Mesenchymal stem cell (in vitro differentiated cells and primary cell): ENCODE measurements at regions not wholly inside any gene's neighbourhood (a gene's known extent, or its start where the extent isn't known, plus 50 kb on each side); places are given as distances from the start of the nearest gene placed in this dataset.

Experiments
- DNase-seq: peaks from one replicate; pipeline ENCODE4 v3.0.0-alpha.2; 2013
- H2AFZ ChIP-seq: one replicate; pipeline ENCODE4 v1.6.1; 2013; ENCODE audit warnings: low read depth, mild to moderate bottlenecking, control low read depth, inconsistent platforms, low read length, moderate library complexity
- H2AK5ac ChIP-seq: 2 replicates; pipeline ENCODE4 v1.6.1; 2013; ENCODE audit warnings: low read length, moderate library complexity, mild to moderate bottlenecking, inconsistent platforms; ENCODE audit not compliant: severe bottlenecking
- H2BK120ac ChIP-seq: one replicate; pipeline ENCODE4 v1.6.1; 2013; ENCODE audit warnings: low read depth, mild to moderate bottlenecking, inconsistent platforms, low read length, moderate library complexity
- H2BK12ac ChIP-seq, 2 experiments: one replicate each; pipeline ENCODE4 v1.6.1; 2013; ENCODE audit warnings: inconsistent platforms in 2 of 2, low read length in 2 of 2, mild to moderate bottlenecking in 2 of 2, moderate library complexity in 2 of 2, control low read depth in 1 of 2
- H2BK15ac ChIP-seq: one replicate; pipeline ENCODE4 v1.6.1; 2013; ENCODE audit warnings: mild to moderate bottlenecking, low read depth, inconsistent platforms; ENCODE audit not compliant: poor library complexity, severe bottlenecking
- H2BK5ac ChIP-seq: 2 replicates; pipeline ENCODE4 v1.6.1; 2013; ENCODE audit warnings: low read depth, mild to moderate bottlenecking, low read length, control low read depth, inconsistent platforms; ENCODE audit not compliant: poor library complexity, severe bottlenecking
- H3K14ac ChIP-seq, 2 experiments: one replicate each; pipeline ENCODE4 v1.6.1; 2013; ENCODE audit warnings: inconsistent platforms in 2 of 2, low read length in 2 of 2, control low read depth in 1 of 2, mild to moderate bottlenecking in 1 of 2, moderate library complexity in 1 of 2
- H3K18ac ChIP-seq, 2 experiments: one replicate each; pipeline ENCODE4 v1.6.1; 2013; ENCODE audit warnings: inconsistent platforms in 2 of 2, low read length in 2 of 2, control low read depth in 1 of 2, low read depth in 1 of 2, mild to moderate bottlenecking in 1 of 2
- H3K23ac ChIP-seq, 2 experiments: one replicate each; pipeline ENCODE4 v1.6.1; 2013; ENCODE audit warnings: inconsistent platforms in 2 of 2, low read length in 2 of 2, mild to moderate bottlenecking in 2 of 2, moderate library complexity in 2 of 2, control low read depth in 1 of 2
- H3K27ac ChIP-seq: 2 replicates; pipeline ENCODE4 v1.5.1; 2013; ENCODE audit warnings: mild to moderate bottlenecking, moderate library complexity, low read length, control low read depth, inconsistent platforms; ENCODE audit not compliant: poor library complexity, severe bottlenecking
- H3K27me3 ChIP-seq, 2 experiments: 2 replicates each; pipeline versions ENCODE4 v1.6.1 to v1.7.0; 2013; ENCODE audit warnings: low read length in 2 of 2, mild to moderate bottlenecking in 2 of 2, moderate library complexity in 2 of 2, control low read depth in 1 of 2, inconsistent platforms in 1 of 2; ENCODE audit not compliant: control insufficient read depth in 1 of 2, insufficient read depth in 1 of 2
- H3K36me3 ChIP-seq, 2 experiments: 2 replicates each; pipeline versions ENCODE4 v1.6.1 to v1.7.0; 2013; ENCODE audit warnings: low read length in 2 of 2, control low read depth in 1 of 2, inconsistent platforms in 1 of 2, low read depth in 1 of 2, mild to moderate bottlenecking in 1 of 2; ENCODE audit not compliant: insufficient read depth in 2 of 2, control insufficient read depth in 1 of 2
- H3K4ac ChIP-seq, 2 experiments: one replicate each; pipeline ENCODE4 v1.6.1; 2013; ENCODE audit warnings: inconsistent platforms in 2 of 2, low read length in 2 of 2, mild to moderate bottlenecking in 2 of 2, moderate library complexity in 2 of 2, control low read depth in 1 of 2, low read depth in 1 of 2
- H3K4me1 ChIP-seq: 2 replicates; pipeline ENCODE4 v1.6.1; 2013; ENCODE audit warnings: low read depth, low read length, control low read depth; ENCODE audit not compliant: control insufficient read depth, insufficient read depth
- H3K4me2 ChIP-seq: 2 replicates; pipeline ENCODE4 v1.6.1; 2013; ENCODE audit warnings: low read length, mild to moderate bottlenecking, inconsistent platforms; ENCODE audit not compliant: poor library complexity, severe bottlenecking
- H3K4me3 ChIP-seq, 2 experiments: 2 replicates each; pipeline versions ENCODE4 v1.5.1 to v1.7.0; 2013; ENCODE audit warnings: low read length in 2 of 2, mild to moderate bottlenecking in 2 of 2, control low read depth in 1 of 2, low read depth in 1 of 2; ENCODE audit not compliant: insufficient read depth in 1 of 2
- H3K79me1 ChIP-seq: replicated peaks from 2 replicates; pipeline ENCODE4 v1.6.1; 2013; ENCODE audit warnings: mild to moderate bottlenecking, control low read depth, low read length, inconsistent platforms; ENCODE audit not compliant: poor library complexity, severe bottlenecking
- H3K9ac ChIP-seq: 2 replicates; pipeline ENCODE4 v1.7.0; 2013; ENCODE audit warnings: mild to moderate bottlenecking, low read length, moderate library complexity
- H3K9me3 ChIP-seq: 2 replicates; pipeline ENCODE4 v1.7.0; 2013; ENCODE audit warnings: mild to moderate bottlenecking, low read length; ENCODE audit not compliant: control insufficient read depth
- H4K8ac ChIP-seq: one replicate; pipeline ENCODE4 v1.6.1; 2013; ENCODE audit warnings: inconsistent platforms, mild to moderate bottlenecking, low read length, moderate library complexity
- H4K91ac ChIP-seq: one replicate; pipeline ENCODE4 v1.6.1; 2013; ENCODE audit warnings: mild to moderate bottlenecking, low read length, inconsistent platforms
- WGBS: methylation state at CpG from one replicate; pipeline ENCODE4 v1.1.7; 2013; ENCODE audit warnings: mixed read lengths; 5-methylcytosine and 5-hydroxymethylcytosine counted together

DNA sequence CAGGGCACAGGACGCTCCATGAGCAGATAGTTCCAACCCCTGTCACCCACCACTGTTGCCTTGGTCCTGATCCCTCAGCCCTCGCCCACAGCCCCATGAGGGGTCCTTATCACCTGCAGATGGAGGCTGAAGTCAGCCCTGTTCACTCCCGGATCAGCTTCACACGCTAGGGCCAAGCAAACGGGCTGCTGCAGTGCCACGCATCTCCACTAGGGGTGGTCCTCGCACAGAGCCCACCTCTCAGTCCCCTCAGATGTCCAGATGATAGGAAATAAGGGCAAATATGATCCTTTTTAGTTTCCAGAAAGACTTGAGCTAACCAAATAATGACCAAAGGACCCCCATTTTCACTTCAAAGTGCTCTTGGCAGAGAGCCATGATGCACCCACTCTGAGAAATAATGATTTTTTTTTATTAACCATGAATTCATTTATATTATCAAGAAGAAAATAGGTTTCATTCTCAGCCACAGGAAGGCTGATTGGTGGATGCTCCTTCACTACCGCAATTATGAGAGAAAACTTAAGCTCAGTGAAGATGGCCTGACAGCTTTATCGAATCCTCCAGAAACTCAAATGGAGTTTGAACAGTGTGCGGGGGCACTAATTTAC lies 71.9 kb upstream of the KLHL29 start:
- no peak overlapping the region for H3K23ac ChIP-seq
- H3K4me1 ChIP-seq, result no peaks in the 10 kb centered on the region
- no peak overlapping the region for H3K27ac ChIP-seq
- H2BK120ac ChIP-seq, result no peak overlapping the region
- peaks cover 16 to 50% of the 10 kb centered on the region in 2 experiments for H3K27me3 ChIP-seq
- H2BK5ac ChIP-seq, result no peak overlapping the region
- H2BK12ac ChIP-seq, result no peak overlapping the region
- DNase-seq, result peak; percentile 15
- H4K91ac ChIP-seq, result no peak overlapping the region
- no peaks in the 10 kb centered on the region for H3K79me1 ChIP-seq
- H3K14ac ChIP-seq, result no peak overlapping the region
- no peaks in the 10 kb centered on the region for H3K36me3 ChIP-seq
- H2AK5ac ChIP-seq, result no peak overlapping the region
- H3K9me3 ChIP-seq, result no peaks in the 10 kb centered on the region
- H3K18ac ChIP-seq, result no peak overlapping the region
- H2AFZ ChIP-seq, result no peak overlapping the region
- no peak overlapping the region for H4K8ac ChIP-seq
- H3K4me3 ChIP-seq, result no peak overlapping the region
- H3K4ac ChIP-seq, result no peak overlapping the region
- H2BK15ac ChIP-seq, result no peak overlapping the region
- H3K4me2 ChIP-seq, result no peak overlapping the region
- WGBS, result 52% methylated on average over 10 of the region's 10 CpGs
- H3K9ac ChIP-seq, result no peak overlapping the region

GRCh38 chr2:23314687-23315086 lies 70.3 kb upstream of the KLHL29 start:
- 87% methylated on average over 3 of the region's 3 CpGs for WGBS
- Histone ChIP-seq H3K9ac (no peak overlapping the region), H4K8ac (no peak overlapping the region), H3K4me2 (no peak overlapping the region), H2BK15ac (no peak overlapping the region), H3K4ac (no peak overlapping the region), H3K27me3 (peaks cover 15 to 37% of the 10 kb centered on the region in 2 experiments), H3K18ac (no peak overlapping the region), H3K27ac (no peak overlapping the region), H3K9me3 (no peaks in the 10 kb centered on the region), H3K36me3 (no peaks in the 10 kb centered on the region), H2AK5ac (no peak overlapping the region), H2BK120ac (no peak overlapping the region), H2BK12ac (no peak overlapping the region), H2BK5ac (no peak overlapping the region), H3K23ac (no peak overlapping the region), H3K79me1 (no peaks in the 10 kb centered on the region), H3K14ac (no peak overlapping the region), H3K4me3 (no peak overlapping the region), H2AFZ (no peak overlapping the region), H4K91ac (no peak overlapping the region), H3K4me1 (no peaks in the 10 kb centered on the region)
- no peak for DNase-seq

DNA sequence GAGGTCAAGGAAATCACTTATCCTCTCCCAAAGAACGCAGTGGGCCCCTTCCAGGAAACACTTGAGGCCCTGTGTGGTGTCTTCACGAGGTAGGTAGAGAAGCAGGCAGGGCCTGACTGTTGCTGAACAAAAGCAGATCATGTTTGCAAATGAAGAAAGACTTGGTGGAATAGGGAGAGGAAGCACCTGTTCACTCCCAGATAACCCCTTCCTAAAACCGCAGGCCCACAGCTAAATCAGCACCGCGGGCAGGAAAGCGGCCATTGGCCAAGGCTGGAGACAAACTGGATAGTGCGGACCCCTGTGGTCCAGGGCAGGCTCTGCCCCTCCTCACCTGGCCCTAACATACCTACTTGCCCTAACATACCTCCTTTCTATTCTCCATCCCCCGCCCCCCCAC lies 64.9 kb upstream of the KLHL29 start:
- no peak overlapping the region for H4K91ac ChIP-seq
- H3K9ac ChIP-seq, result no peak overlapping the region
- no peak overlapping the region for H2AFZ ChIP-seq
- H3K14ac ChIP-seq, result no peak overlapping the region
- no peak overlapping the region for H2BK12ac ChIP-seq
- no peak overlapping the region for H2AK5ac ChIP-seq
- H3K4me3 ChIP-seq, result no peak overlapping the region
- no peak overlapping the region for H3K27ac ChIP-seq
- peaks cover 36 to 54% of the 10 kb centered on the region in 2 experiments for H3K27me3 ChIP-seq
- H3K9me3 ChIP-seq, result no peaks in the 10 kb centered on the region
- H2BK120ac ChIP-seq, result no peak overlapping the region
- no peak overlapping the region for H4K8ac ChIP-seq
- WGBS, result 85% methylated on average over 8 of the region's 8 CpGs
- no peak overlapping the region for H3K23ac ChIP-seq
- no peak overlapping the region for H3K4ac ChIP-seq
- no peak for DNase-seq
- no peak overlapping the region for H3K4me2 ChIP-seq
- H2BK15ac ChIP-seq, result no peak overlapping the region
- no peaks in the 10 kb centered on the region for H3K4me1 ChIP-seq
- no peaks in the 10 kb centered on the region for H3K79me1 ChIP-seq
- H3K36me3 ChIP-seq, result no peaks in the 10 kb centered on the region
- H3K18ac ChIP-seq, result no peak overlapping the region
- H2BK5ac ChIP-seq, result no peak overlapping the region

DNA sequence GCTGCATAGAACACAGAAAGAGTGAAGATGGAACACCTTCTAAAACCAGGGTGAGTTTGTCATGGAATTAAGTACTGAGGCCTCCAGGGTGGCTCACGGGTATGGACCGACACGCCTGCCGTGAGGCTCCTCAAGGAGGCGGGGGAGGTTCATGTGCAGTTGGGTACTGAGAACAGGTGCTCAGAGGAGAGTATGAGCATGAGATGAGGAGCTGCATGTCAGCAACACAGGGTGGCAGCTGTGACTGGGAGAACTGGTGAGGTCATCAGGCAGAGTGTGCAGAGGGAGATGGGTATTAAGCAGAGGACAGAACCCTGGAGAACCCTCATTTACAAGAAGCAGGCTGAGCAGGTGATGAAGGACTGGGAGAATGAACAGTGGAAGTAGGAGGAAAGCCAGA lies 63.2 kb upstream of the KLHL29 start:
- no peak overlapping the region for H4K8ac ChIP-seq

More for the DNA sequence above, 63.2 kb upstream of the KLHL29 start:
- Histone ChIP-seq H2AFZ (no peak overlapping the region), H2BK15ac (no peak overlapping the region), H2BK120ac (no peak overlapping the region), H3K27ac (no peak overlapping the region), H2BK12ac (no peak overlapping the region), H3K4ac (no peak overlapping the region), H3K4me1 (no peaks in the 10 kb centered on the region), H3K9me3 (no peaks in the 10 kb centered on the region), H3K79me1 (no peaks in the 10 kb centered on the region), H3K4me2 (no peak overlapping the region), H3K18ac (no peak overlapping the region), H3K27me3 (peaks cover 41 to 55% of the 10 kb centered on the region in 2 experiments), H3K4me3 (no peak overlapping the region), H3K9ac (no peak overlapping the region), H3K36me3 (no peaks in the 10 kb centered on the region), H4K91ac (no peak overlapping the region), H3K14ac (no peak overlapping the region), H2AK5ac (no peak overlapping the region), H3K23ac (no peak overlapping the region), H2BK5ac (no peak overlapping the region)
- 94% methylated on average over 5 of the region's 5 CpGs for WGBS
- DNase-seq, result no peak
